ENCODE measurements at regions not wholly inside any gene's neighbourhood (a gene's known extent, or its start where the extent isn't known, plus 50 kb on each side); places are given as distances from the start of the nearest gene placed in this dataset.

DNA sequence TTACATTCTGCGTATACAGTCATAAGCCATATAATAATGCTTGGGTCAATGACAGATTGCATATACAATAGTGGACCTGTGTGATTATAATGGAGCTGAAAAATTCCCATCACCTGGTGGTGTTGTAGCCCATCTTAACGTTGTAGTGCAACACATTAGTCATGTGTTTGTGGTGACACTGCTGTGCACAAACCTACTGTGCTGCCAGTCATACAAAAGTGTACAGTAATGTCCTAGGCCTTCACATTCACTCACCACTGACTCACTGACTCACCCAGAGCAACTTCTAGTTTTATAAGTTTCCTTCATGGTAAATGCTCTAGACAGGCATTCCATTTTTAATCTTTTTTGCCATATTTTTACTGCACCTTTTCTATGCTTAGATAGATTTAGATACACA, 194.8 kb upstream of the SEL1L start:
- no peaks in the 10 kb centered on the region for H3K36me3 ChIP-seq (ENCODE audit: control insufficient read depth in 2 of 2, extremely low read depth in 1 of 2, insufficient read depth in 2 of 2, low read length in 2 of 2)
- no peak overlapping the region for H3K4me2 ChIP-seq (ENCODE audit: insufficient read depth, low read length)
- no peaks in the 10 kb centered on the region for H4K20me1 ChIP-seq (replicated peaks; ENCODE audit: control insufficient read depth, extremely low read depth, insufficient read depth, low read length)
- no peaks in the 10 kb centered on the region for H3K9me1 ChIP-seq (replicated peaks; ENCODE audit: control insufficient read depth, extremely low read depth, insufficient read depth, low read length)
- H3K9ac ChIP-seq (replicated peaks; ENCODE audit: extremely low read depth, insufficient read depth, low read length): no peak overlapping the region
- CTCF ChIA-PET: no interaction called here
- dilution Hi-C loops (cut with MboI; ENCODE audit: extremely low pct_ligation_motif_present, low sequenced_read_pairs): no loop called here
- intact Hi-C loops (cut with micrococcal nuclease): no loop called here
- no peak overlapping the region for H3K4me3 ChIP-seq (replicated peaks in 1 of 3; ENCODE audit: insufficient read depth in 1 of 3, low read depth in 1 of 3, low read length in 3 of 3)
- POLR2A ChIA-PET: no interaction called here
- no peak overlapping the region for H2AFZ ChIP-seq (ENCODE audit: low read depth, low read length)
- no peaks in the 10 kb centered on the region for H3K4me1 ChIP-seq (ENCODE audit: control insufficient read depth, extremely low read depth, insufficient read depth, low read length)
- no peak for DNase-seq (ENCODE audit: low read depth, low spot score)
- no peak overlapping the region for H3K27ac ChIP-seq (ENCODE audit: insufficient read depth, low read depth, low read length)
- no peaks in the 10 kb centered on the region for H3K27me3 ChIP-seq (ENCODE audit: control insufficient read depth in 2 of 2, insufficient read depth in 2 of 2, low read length in 2 of 2)
- FAIRE-seq: no peak
- TF ChIP-seq, protein P1, sequence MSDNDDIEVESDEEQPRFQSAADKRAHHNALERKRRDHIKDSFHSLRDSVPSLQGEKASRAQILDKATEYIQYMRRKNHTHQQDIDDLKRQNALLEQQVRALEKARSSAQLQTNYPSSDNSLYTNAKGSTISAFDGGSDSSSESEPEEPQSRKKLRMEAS (IDR thresholded peaks at IDR 0.05; ENCODE audit: insufficient read depth, insufficient read length): no peak
- no peak for TF ChIP-seq CTCF (IDR thresholded peaks at IDR 0.05; ENCODE audit: extremely low read depth in 1 of 2, insufficient read depth in 1 of 2, low read depth in 1 of 2, low read length in 2 of 2)
- TF ChIP-seq JUN (IDR thresholded peaks at IDR 0.05; ENCODE audit: borderline replicate concordance, insufficient read depth, insufficient read length, low read depth): no peak
- TF ChIP-seq POLR2A (IDR thresholded peaks at IDR 0.05; ENCODE audit: low read depth, low read length): no peak
- no peak for TF ChIP-seq EZH2 (IDR thresholded peaks at IDR 0.05; ENCODE audit: borderline replicate concordance, low read depth, low read length, severe bottlenecking)
- no peak for TF ChIP-seq MYC (IDR thresholded peaks at IDR 0.05; ENCODE audit: low read depth, low read length)
- TF ChIP-seq FOS (IDR thresholded peaks at IDR 0.05; ENCODE audit: borderline replicate concordance, insufficient read depth, low read length): no peak
- TF ChIP-seq GATA2 (IDR thresholded peaks at IDR 0.05; ENCODE audit: insufficient read depth, insufficient read length, low read depth, low read length): no peak
- TF ChIP-seq POLR2AphosphoS5 (IDR thresholded peaks at IDR 0.05; ENCODE audit: insufficient read depth, low read depth, low read length): no peak
- H3K9me3 ChIP-seq (replicated peaks; ENCODE audit: control insufficient read depth, insufficient read depth, low read length): peaks cover 3% of the 10 kb centered on the region
- no TSS peak for BruUV-seq (replicated peaks)
- H3K79me2 ChIP-seq (ENCODE audit: control insufficient read depth, insufficient read depth, low read length): no peaks in the 10 kb centered on the region
